DOHH2 (cell line): ENCODE measurements at regions not wholly inside any gene's neighbourhood (a gene's known extent, or its start where the extent isn't known, plus 50 kb on each side); places are given as distances from the start of the nearest gene placed in this dataset.

ENCODE experiments used
- H3F3A ChIP-seq: fragments of 200-600 bp; sonication (generic), shearing (Covaris generic); 2 replicates; pipeline ENCODE4 v1.6.0; 2016; ENCODE audit warnings: antibody characterized with exemption, mild to moderate bottlenecking; ENCODE audit not compliant: control insufficient read depth, insufficient read depth
- H3K27ac ChIP-seq: fragments of 200-600 bp; sonication (generic); 2 replicates; pipeline ENCODE4 v1.5.1; 2014; ENCODE audit warnings: low read depth, mild to moderate bottlenecking, low read length, moderate library complexity
- H3K27me3 ChIP-seq: fragments of 200-600 bp; sonication (generic); 2 replicates; pipeline ENCODE4 v1.6.1; 2014; ENCODE audit warnings: mild to moderate bottlenecking, low read length, mixed read lengths; ENCODE audit not compliant: control insufficient read depth
- H3K36me3 ChIP-seq: fragments of 200-600 bp; sonication (generic); 2 replicates; pipeline ENCODE4 v1.6.1; 2014; ENCODE audit warnings: mild to moderate bottlenecking, low read length, moderate library complexity, mixed read lengths; ENCODE audit not compliant: control insufficient read depth
- H3K4me1 ChIP-seq: fragments of 200-600 bp; sonication (generic); 2 replicates; pipeline ENCODE4 v1.6.1; 2014; ENCODE audit warnings: mild to moderate bottlenecking, low read length, mixed read lengths; ENCODE audit not compliant: control insufficient read depth
- H3K4me2 ChIP-seq: fragments of 200-600 bp; sonication (generic); 2 replicates; pipeline ENCODE4 v1.6.0; 2014; ENCODE audit warnings: mild to moderate bottlenecking, low read length, moderate library complexity
- H3K4me3 ChIP-seq: fragments of 200-600 bp; sonication (generic); 2 replicates; pipeline ENCODE4 v1.5.1; 2014; ENCODE audit warnings: mild to moderate bottlenecking, low read length, mixed read lengths
- H3K79me2 ChIP-seq: fragments of 200-600 bp; sonication (generic); 2 replicates; pipeline ENCODE4 v1.6.1; 2014; ENCODE audit warnings: mild to moderate bottlenecking, low read length, mixed read lengths; ENCODE audit not compliant: control insufficient read depth
- H3K9me2 ChIP-seq: fragments of 200-600 bp; sonication (generic); replicated peaks from 2 replicates; pipeline ENCODE4 v1.6.1; 2014; ENCODE audit warnings: mild to moderate bottlenecking, low read length, mixed read lengths; ENCODE audit not compliant: control insufficient read depth
- H3K9me3 ChIP-seq: fragments of 200-600 bp; sonication (generic); 2 replicates; pipeline ENCODE4 v1.6.1; 2014; ENCODE audit warnings: antibody characterized with exemption, low read length, mixed read lengths; ENCODE audit not compliant: control insufficient read depth, insufficient read depth
- H4K20me1 ChIP-seq: fragments of 200-600 bp; sonication (generic); 2 replicates; pipeline ENCODE4 v1.6.0; 2014; ENCODE audit warnings: low read depth, mild to moderate bottlenecking, antibody characterized with exemption, low read length, moderate library complexity; ENCODE audit not compliant: control insufficient read depth, insufficient read depth
- EZH2phosphoT487 ChIP-seq: fragments of 200-600 bp; sonication (generic); IDR thresholded peaks from 2 replicates; pipeline ENCODE4 v1.6.1; 2017; ENCODE audit warnings: borderline replicate concordance, mild to moderate bottlenecking, antibody characterized with exemption, low read length, moderate library complexity, mixed read lengths
- TF ChIP-seq, protein P1 (sequence below): fragments of 200-600 bp; sonication (generic); IDR thresholded peaks from one replicate; pipeline ENCODE4 v1.5.1; 2014; ENCODE audit warnings: antibody characterized with exemption, mild to moderate bottlenecking, low read depth, low read length; ENCODE audit not compliant: poor library complexity, severe bottlenecking

DNA sequence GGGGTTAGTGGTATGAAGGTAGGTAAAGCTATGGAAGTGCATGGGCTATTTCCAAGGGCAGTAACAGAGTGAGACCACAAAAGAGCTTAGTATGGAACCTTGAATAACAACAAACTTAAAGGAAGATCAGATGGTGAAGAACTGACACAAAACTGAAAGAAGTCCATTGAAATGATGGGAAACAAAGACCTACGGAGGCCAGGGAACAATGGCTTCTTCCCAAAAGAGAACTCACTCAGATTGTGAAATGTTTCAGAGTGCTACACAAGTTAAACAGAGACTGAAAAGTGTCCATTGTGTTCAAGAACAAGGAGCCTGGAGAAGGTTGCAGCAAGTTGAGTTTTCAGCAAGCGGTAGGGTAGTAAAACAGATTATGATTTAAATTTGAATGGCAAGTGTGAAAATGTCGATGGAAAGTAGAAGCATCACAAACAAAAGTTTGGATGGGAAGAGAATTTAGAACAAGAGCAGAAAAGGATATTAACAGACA, 700.0 kb upstream of the NXPH2 start:
- H3K4me2 ChIP-seq, result no peak overlapping the region
- H3K79me2 ChIP-seq, result no peaks in the 10 kb centered on the region
- H3K9me2 ChIP-seq, result no peaks in the 10 kb centered on the region
- no peak overlapping the region for H3K4me3 ChIP-seq
- TF ChIP-seq, protein P1, sequence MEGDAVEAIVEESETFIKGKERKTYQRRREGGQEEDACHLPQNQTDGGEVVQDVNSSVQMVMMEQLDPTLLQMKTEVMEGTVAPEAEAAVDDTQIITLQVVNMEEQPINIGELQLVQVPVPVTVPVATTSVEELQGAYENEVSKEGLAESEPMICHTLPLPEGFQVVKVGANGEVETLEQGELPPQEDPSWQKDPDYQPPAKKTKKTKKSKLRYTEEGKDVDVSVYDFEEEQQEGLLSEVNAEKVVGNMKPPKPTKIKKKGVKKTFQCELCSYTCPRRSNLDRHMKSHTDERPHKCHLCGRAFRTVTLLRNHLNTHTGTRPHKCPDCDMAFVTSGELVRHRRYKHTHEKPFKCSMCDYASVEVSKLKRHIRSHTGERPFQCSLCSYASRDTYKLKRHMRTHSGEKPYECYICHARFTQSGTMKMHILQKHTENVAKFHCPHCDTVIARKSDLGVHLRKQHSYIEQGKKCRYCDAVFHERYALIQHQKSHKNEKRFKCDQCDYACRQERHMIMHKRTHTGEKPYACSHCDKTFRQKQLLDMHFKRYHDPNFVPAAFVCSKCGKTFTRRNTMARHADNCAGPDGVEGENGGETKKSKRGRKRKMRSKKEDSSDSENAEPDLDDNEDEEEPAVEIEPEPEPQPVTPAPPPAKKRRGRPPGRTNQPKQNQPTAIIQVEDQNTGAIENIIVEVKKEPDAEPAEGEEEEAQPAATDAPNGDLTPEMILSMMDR, result no peak
- no peak for TF ChIP-seq EZH2phosphoT487
- no peak overlapping the region for H3K27ac ChIP-seq
- no peaks in the 10 kb centered on the region for H3K36me3 ChIP-seq
- no peaks in the 10 kb centered on the region for H4K20me1 ChIP-seq
- no peaks in the 10 kb centered on the region for H3F3A ChIP-seq
- no peaks in the 10 kb centered on the region for H3K4me1 ChIP-seq
- no peaks in the 10 kb centered on the region for H3K9me3 ChIP-seq
- H3K27me3 ChIP-seq, result no peaks in the 10 kb centered on the region

DNA sequence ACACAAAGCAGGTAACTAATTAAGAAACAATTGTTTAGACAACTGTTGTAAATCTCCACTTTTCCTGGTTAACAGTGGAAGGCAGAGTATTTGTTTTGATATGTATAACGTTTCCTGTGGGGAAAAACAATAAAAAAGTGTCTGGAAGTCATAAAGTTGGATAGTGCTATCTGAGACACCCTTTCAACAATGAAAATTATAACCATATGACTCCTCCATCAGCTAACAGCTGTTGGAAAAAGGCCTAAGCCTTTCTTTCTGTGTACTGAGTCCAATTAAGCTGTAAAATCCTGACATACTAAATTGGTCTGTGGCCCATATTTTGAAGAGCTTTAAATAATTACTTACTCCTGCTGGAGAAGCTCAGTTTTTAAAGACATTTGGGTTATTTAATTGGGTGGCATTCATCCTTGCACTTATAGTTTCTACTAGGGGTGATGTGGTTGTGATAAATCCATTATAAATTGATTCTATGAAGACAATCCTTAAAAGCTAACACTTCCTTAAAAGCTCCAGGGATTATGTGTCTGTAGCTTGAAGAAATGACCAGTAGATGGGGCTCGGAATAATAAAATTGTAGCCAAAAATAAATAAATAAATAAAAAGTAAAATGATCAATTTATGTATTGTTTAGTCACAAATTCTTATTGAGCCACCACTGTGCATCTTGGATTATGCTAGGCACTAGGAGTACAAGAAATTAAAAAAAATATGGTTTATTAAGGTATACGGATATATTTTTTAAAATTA, 698.1 kb upstream of the NXPH2 start:
- Histone ChIP-seq H3K36me3 (no peaks in the 10 kb centered on the region), H3K4me1 (no peaks in the 10 kb centered on the region), H3K79me2 (no peaks in the 10 kb centered on the region), H3K9me2 (no peaks in the 10 kb centered on the region), H3K9me3 (no peaks in the 10 kb centered on the region), H3K4me3 (no peak overlapping the region), H3K4me2 (no peak overlapping the region), H3K27ac (no peak overlapping the region), H3F3A (no peaks in the 10 kb centered on the region), H4K20me1 (no peaks in the 10 kb centered on the region), H3K27me3 (no peaks in the 10 kb centered on the region)
- TF ChIP-seq EZH2phosphoT487, result no peak
- TF ChIP-seq, protein P1, result no peak

DNA sequence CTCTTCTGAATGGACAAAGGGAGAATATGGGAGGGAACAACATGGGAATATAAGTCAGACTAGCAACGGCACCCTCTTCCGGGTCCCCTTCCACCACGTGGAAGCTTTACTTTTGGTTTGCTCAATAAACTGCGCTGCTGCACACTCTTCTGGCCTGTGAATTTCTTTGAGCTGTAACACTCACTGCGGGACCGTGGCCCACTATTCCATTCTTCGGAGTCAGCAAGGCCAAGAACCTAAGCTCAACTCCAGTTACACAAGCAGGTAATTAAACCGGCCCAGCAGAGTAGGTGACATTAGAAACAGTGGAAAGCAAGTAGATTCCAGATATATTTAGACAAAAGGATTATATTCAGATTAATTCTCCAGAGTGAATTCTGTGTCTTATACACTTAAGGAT, 697.4 kb upstream of the NXPH2 start:
- Histone ChIP-seq H3K4me1 (no peaks in the 10 kb centered on the region), H3K4me2 (no peak overlapping the region), H3K79me2 (no peaks in the 10 kb centered on the region), H4K20me1 (no peaks in the 10 kb centered on the region), H3K36me3 (no peaks in the 10 kb centered on the region), H3K4me3 (no peak overlapping the region), H3F3A (no peaks in the 10 kb centered on the region), H3K27ac (no peak overlapping the region), H3K9me2 (no peaks in the 10 kb centered on the region), H3K9me3 (no peaks in the 10 kb centered on the region), H3K27me3 (no peaks in the 10 kb centered on the region)
- TF ChIP-seq EZH2phosphoT487, result no peak
- TF ChIP-seq, protein P1, result no peak
